ENCODE measurements at regions not wholly inside any gene's neighbourhood (a gene's known extent, or its start where the extent isn't known, plus 50 kb on each side); places are given as distances from the start of the nearest gene placed in this dataset.

GRCh38 chr11:26021017-26021416 is 310.9 kb upstream of the ANO3 start:
- Histone ChIP-seq H3K27ac (no peak overlapping the region), H3K27me3 (no peaks in the 10 kb centered on the region), H3K36me3 (ENCODE audit: low read depth, missing control alignments) (no peaks in the 10 kb centered on the region), H3K4me1 (no peaks in the 10 kb centered on the region), H3K9me3 (no peaks in the 10 kb centered on the region), H3K4me3 (no peak overlapping the region)
- WGBS, 2 donors: 72 to 87% methylated on average over 1 of the region's 1 CpG
- intact Hi-C loops (cut with DNase I; ENCODE audit: low total_unique reads): no loop called here
- no peak for TF ChIP-seq POLR2A (IDR thresholded peaks at IDR 0.05)
- TF ChIP-seq, protein P1, sequence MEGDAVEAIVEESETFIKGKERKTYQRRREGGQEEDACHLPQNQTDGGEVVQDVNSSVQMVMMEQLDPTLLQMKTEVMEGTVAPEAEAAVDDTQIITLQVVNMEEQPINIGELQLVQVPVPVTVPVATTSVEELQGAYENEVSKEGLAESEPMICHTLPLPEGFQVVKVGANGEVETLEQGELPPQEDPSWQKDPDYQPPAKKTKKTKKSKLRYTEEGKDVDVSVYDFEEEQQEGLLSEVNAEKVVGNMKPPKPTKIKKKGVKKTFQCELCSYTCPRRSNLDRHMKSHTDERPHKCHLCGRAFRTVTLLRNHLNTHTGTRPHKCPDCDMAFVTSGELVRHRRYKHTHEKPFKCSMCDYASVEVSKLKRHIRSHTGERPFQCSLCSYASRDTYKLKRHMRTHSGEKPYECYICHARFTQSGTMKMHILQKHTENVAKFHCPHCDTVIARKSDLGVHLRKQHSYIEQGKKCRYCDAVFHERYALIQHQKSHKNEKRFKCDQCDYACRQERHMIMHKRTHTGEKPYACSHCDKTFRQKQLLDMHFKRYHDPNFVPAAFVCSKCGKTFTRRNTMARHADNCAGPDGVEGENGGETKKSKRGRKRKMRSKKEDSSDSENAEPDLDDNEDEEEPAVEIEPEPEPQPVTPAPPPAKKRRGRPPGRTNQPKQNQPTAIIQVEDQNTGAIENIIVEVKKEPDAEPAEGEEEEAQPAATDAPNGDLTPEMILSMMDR (IDR thresholded peaks at IDR 0.05): no peak
- no peak for DNase-seq

DNA sequence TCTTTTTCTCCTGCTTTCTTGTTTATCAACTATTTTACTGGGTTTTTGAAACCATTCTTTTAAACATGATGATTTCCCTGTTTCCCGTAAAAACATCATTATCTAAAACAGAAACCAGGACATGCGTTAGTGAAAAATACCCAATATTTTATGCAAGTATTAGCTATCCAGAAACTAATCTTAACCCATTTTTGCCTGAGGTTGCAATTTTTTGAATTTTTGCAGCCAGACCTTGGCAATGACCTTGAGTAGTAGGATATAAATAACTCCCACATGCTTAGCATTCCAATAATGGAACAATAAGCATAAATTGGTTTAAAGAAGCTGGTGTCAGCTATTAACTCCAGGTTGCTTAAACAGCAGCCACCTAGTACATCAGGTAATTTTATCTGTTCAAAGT is 308.9 kb upstream of the ANO3 start:
- DNase-seq: no peak
- Histone ChIP-seq H3K36me3 (ENCODE audit: low read depth, missing control alignments) (no peaks in the 10 kb centered on the region), H3K4me1 (no peaks in the 10 kb centered on the region), H3K4me3 (no peak overlapping the region), H3K27ac (no peak overlapping the region), H3K27me3 (no peaks in the 10 kb centered on the region), H3K9me3 (no peaks in the 10 kb centered on the region)
- intact Hi-C loops (cut with DNase I; ENCODE audit: low total_unique reads): no loop called here
- WGBS, 2 donors: 39 to 49% methylated on average over 2 of the region's 2 CpGs
- no peak for TF ChIP-seq POLR2A (IDR thresholded peaks at IDR 0.05)
- TF ChIP-seq, protein P1 (IDR thresholded peaks at IDR 0.05): no peak

DNA sequence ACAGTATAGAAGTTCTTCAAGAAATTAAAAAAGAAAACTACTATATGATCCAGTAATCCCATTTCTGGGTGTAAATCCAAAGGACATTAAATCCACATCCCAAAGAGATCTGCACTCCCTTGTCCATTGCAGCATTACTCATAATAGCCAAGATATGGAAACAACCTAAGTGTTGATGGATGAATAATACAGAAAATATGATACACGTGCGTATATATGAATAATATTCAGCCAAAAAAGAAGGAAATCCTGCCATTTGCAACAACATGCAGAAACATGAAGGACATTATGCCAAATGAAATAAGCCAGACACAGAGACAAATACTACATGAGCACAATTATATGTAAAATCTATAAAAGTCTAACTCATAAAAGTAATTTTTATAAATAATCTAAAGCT is 306.3 kb upstream of the ANO3 start:
- DNase-seq: no peak
- Histone ChIP-seq H3K36me3 (ENCODE audit: low read depth, missing control alignments) (no peaks in the 10 kb centered on the region), H3K27me3 (no peaks in the 10 kb centered on the region), H3K4me1 (no peaks in the 10 kb centered on the region), H3K9me3 (no peaks in the 10 kb centered on the region), H3K4me3 (no peak overlapping the region), H3K27ac (no peak overlapping the region)
- intact Hi-C loops (cut with DNase I; ENCODE audit: low total_unique reads): no loop called here
- 87 to 92% methylated on average over 2 of the region's 2 CpGs for WGBS, 2 donors
- TF ChIP-seq POLR2A (IDR thresholded peaks at IDR 0.05): no peak
- TF ChIP-seq, protein P1 (IDR thresholded peaks at IDR 0.05): no peak

- H3K27me3 ChIP-seq: no peaks in the 10 kb centered on the region
- H3K36me3 ChIP-seq (ENCODE audit: low read depth, missing control alignments): no peaks in the 10 kb centered on the region
- DNase-seq: no peak
- H3K4me1 ChIP-seq: no peaks in the 10 kb centered on the region
- TF ChIP-seq POLR2A (IDR thresholded peaks at IDR 0.05): no peak
- TF ChIP-seq, protein P1 (IDR thresholded peaks at IDR 0.05): no peak
- no peaks in the 10 kb centered on the region for H3K9me3 ChIP-seq
- 84 to 88% methylated on average over 1 of the region's 1 CpG for WGBS, 2 donors
- no peak overlapping the region for H3K4me3 ChIP-seq
- intact Hi-C loops (cut with DNase I; ENCODE audit: low total_unique reads): no loop called here
- no peak overlapping the region for H3K27ac ChIP-seq
These were observed 305.9 kb upstream of the ANO3 start for GRCh38 chr11:26026078-26026477.

DNA sequence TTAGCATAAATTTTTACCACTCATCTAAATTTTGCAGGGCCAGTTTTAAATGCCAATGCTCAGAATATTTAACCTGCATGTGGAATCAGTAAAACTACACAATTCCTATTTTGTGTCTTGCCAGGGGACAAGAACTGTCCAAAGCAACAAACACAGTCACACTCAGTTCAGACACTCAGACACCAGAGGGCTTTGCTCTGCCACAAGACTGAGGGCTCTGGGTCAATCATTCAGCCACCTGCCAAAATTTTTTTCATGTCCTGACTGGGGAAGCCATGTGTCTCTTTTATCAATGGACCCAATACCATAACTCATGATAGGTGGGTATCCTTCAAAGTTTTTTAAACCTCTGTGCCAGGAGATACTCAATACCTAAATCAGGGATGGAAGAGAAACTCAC is 304.0 kb upstream of the ANO3 start:
- H3K4me3 ChIP-seq: no peak overlapping the region
- no peaks in the 10 kb centered on the region for H3K36me3 ChIP-seq (ENCODE audit: low read depth, missing control alignments)
- no peak for TF ChIP-seq POLR2A (IDR thresholded peaks at IDR 0.05)
- TF ChIP-seq, protein P1 (IDR thresholded peaks at IDR 0.05): no peak
- H3K4me1 ChIP-seq: no peaks in the 10 kb centered on the region
- DNase-seq: no peak
- H3K9me3 ChIP-seq: no peaks in the 10 kb centered on the region
- H3K27me3 ChIP-seq: no peaks in the 10 kb centered on the region
- intact Hi-C loops (cut with DNase I; ENCODE audit: low total_unique reads): no loop called here
- no peak overlapping the region for H3K27ac ChIP-seq
